Activated CD8-positive, alpha-beta memory T cell treated with anti-CD3 and anti-CD28 coated beads for 36 hours (primary cell): ENCODE measurements at regions not wholly inside any gene's neighbourhood (a gene's known extent, or its start where the extent isn't known, plus 50 kb on each side); places are given as distances from the start of the nearest gene placed in this dataset.
"Not testable (repeated sequence)": the region's sequence is repeated elsewhere in the genome, so short reads cannot be mapped to it uniquely, and the experiment has no call there.

Source experiments
- CTCF ChIA-PET: fragments of 350-600 bp; sonication (Branson Sonifier 250); formaldehyde crosslinking; loops from one replicate; lab custom pipeline; 2021; ENCODE audit warnings: antibody characterized with exemption; lab: Charles Lee
- POLR2A ChIA-PET: fragments of 350-600 bp; sonication (Branson Sonifier 250); formaldehyde crosslinking; loops from one replicate; lab custom pipeline; 2021; ENCODE audit warnings: antibody characterized with exemption; lab: Charles Lee

- ChIA-PET POLR2A (no interaction called here), CTCF (no interaction called here)
These were observed 221.1 kb downstream of the OR4A5 start for GRCh38 chr11:54927704-54928103.

- POLR2A ChIA-PET = no interaction called here
- CTCF ChIA-PET = no interaction called here
These were observed 224.3 kb downstream of the OR4A5 start for GRCh38 chr11:54930930-54931329.

GRCh38 chr11:54944211-54944610, 237.6 kb downstream of the OR4A5 start:
- POLR2A ChIA-PET = no interaction called here
- CTCF ChIA-PET = no interaction called here

- POLR2A ChIA-PET = no interaction called here
- CTCF ChIA-PET = no interaction called here
These were observed 239.8 kb downstream of the OR4A5 start for GRCh38 chr11:54946424-54946823.

- POLR2A ChIA-PET = not testable (repeated sequence)
These were observed 240.5 kb downstream of the OR4A5 start for GRCh38 chr11:54947175-54947574.

GRCh38 chr11:54979375-54979774, 272.7 kb downstream of the OR4A5 start:
- ChIA-PET CTCF (no interaction called here), POLR2A (no interaction called here)

More at GRCh38 chr11:54947175-54947574, 240.5 kb downstream of the OR4A5 start:
- CTCF ChIA-PET = not testable (repeated sequence)

GRCh38 chr11:54985731-54986130, 276.2 kb upstream of the TRIM48 start:
- ChIA-PET POLR2A (no interaction called here), CTCF (no interaction called here)

GRCh38 chr11:55028837-55029236, 233.1 kb upstream of the TRIM48 start:
- POLR2A ChIA-PET, CTCF ChIA-PET: not testable (repeated sequence)

GRCh38 chr11:55054723-55055122, 207.2 kb upstream of the TRIM48 start:
- POLR2A ChIA-PET = no interaction called here
- CTCF ChIA-PET = no interaction called here

GRCh38 chr11:55084588-55084987, 177.4 kb upstream of the TRIM48 start:
- POLR2A ChIA-PET, CTCF ChIA-PET: not testable (repeated sequence)

GRCh38 chr11:55106391-55106790, 155.6 kb upstream of the TRIM48 start:
- POLR2A ChIA-PET = no interaction called here

More at GRCh38 chr11:55106391-55106790, 155.6 kb upstream of the TRIM48 start:
- CTCF ChIA-PET = interaction anchor here (1.7 kb wide), 1 partner anchor 13 kb away, joined by 4 read pairs; no protein-coding TSS in a partner anchor
